ENCODE measurements at regions not wholly inside any gene's neighbourhood (a gene's known extent, or its start where the extent isn't known, plus 50 kb on each side); places are given as distances from the start of the nearest gene placed in this dataset.

- ChIA-PET CTCF (no interaction called here), POLR2A (ENCODE audit: unreplicated experiment) (no interaction called here)
- H3K4me1 ChIP-seq (replicated peaks; ENCODE audit: insufficient read depth) = no peaks in the 10 kb centered on the region
- H2AFZ ChIP-seq = no peak overlapping the region
- intact Hi-C loops (cut with micrococcal nuclease; ENCODE audit: unreplicated experiment) = no loop called here
- H3K9me3 ChIP-seq (ENCODE audit: insufficient read depth, low read depth) = no peaks in the 10 kb centered on the region
- no TSS peak for BruUV-seq (replicated peaks)
- no peak for DNase-seq
- no peaks in the 10 kb centered on the region for H3K79me2 ChIP-seq (ENCODE audit: low read depth)
- H3K9me2 ChIP-seq (ENCODE audit: insufficient read depth) = no peaks in the 10 kb centered on the region
- no peaks in the 10 kb centered on the region for H3K36me3 ChIP-seq (ENCODE audit: low read depth)
- H3K4me3 ChIP-seq = no peak overlapping the region
- TF ChIP-seq EZH2 (IDR thresholded peaks at IDR 0.05; ENCODE audit: low read depth) (no peak), CTCF (conservative IDR thresholded peaks at IDR 0.05) (no peak)
- H3K27me3 ChIP-seq (ENCODE audit: insufficient read depth, low read depth) = no peaks in the 10 kb centered on the region
- no peaks in the 10 kb centered on the region for H3F3A ChIP-seq (ENCODE audit: insufficient read depth, low read depth)
- no peak overlapping the region for H3K27ac ChIP-seq
- no peak overlapping the region for H3K4me2 ChIP-seq
- H4K20me1 ChIP-seq (ENCODE audit: insufficient read depth) = no peaks in the 10 kb centered on the region
Observed at GRCh38 chr12:88662961-88663360, 82.7 kb upstream of the KITLG start.

GRCh38 chr12:88662093-88662492 is 81.8 kb upstream of the KITLG start:
- no peak overlapping the region for H3K27ac ChIP-seq
- no peaks in the 10 kb centered on the region for H3K4me1 ChIP-seq (replicated peaks; ENCODE audit: insufficient read depth)
- intact Hi-C loops (cut with micrococcal nuclease; ENCODE audit: unreplicated experiment) = no loop called here
- ChIA-PET POLR2A (ENCODE audit: unreplicated experiment) (no interaction called here), CTCF (no interaction called here)
- H3F3A ChIP-seq (ENCODE audit: insufficient read depth, low read depth) = no peaks in the 10 kb centered on the region
- no peaks in the 10 kb centered on the region for H3K36me3 ChIP-seq (ENCODE audit: low read depth)
- H4K20me1 ChIP-seq (ENCODE audit: insufficient read depth) = no peaks in the 10 kb centered on the region
- H3K4me2 ChIP-seq = no peak overlapping the region
- no peaks in the 10 kb centered on the region for H3K9me2 ChIP-seq (ENCODE audit: insufficient read depth)
- H3K27me3 ChIP-seq (ENCODE audit: insufficient read depth, low read depth) = no peaks in the 10 kb centered on the region
- DNase-seq = no peak
- H3K9me3 ChIP-seq (ENCODE audit: insufficient read depth, low read depth) = no peaks in the 10 kb centered on the region
- BruUV-seq (replicated peaks) = no TSS peak
- no peak overlapping the region for H3K4me3 ChIP-seq
- H2AFZ ChIP-seq = no peak overlapping the region
- H3K79me2 ChIP-seq (ENCODE audit: low read depth) = no peaks in the 10 kb centered on the region
- TF ChIP-seq CTCF (conservative IDR thresholded peaks at IDR 0.05) (no peak), EZH2 (IDR thresholded peaks at IDR 0.05; ENCODE audit: low read depth) (no peak)

- TF ChIP-seq CTCF (conservative IDR thresholded peaks at IDR 0.05) = no peak
- no peak for TF ChIP-seq EZH2 (IDR thresholded peaks at IDR 0.05; ENCODE audit: low read depth)
- Histone ChIP-seq H3K4me3 (no peak overlapping the region), H3K27ac (no peak overlapping the region)
Observed at GRCh38 chr12:88658009-88658408, 77.7 kb upstream of the KITLG start.

More at GRCh38 chr12:88658009-88658408, 77.7 kb upstream of the KITLG start:
- CTCF ChIA-PET = interaction anchor here (0.6 to 0.7 kb wide), 2 partner anchors 20 to 359 kb away, joined by 3 read pairs; no protein-coding TSS in a partner anchor
- intact Hi-C loops (cut with micrococcal nuclease; ENCODE audit: unreplicated experiment) = no loop called here
- BruUV-seq (replicated peaks) = no TSS peak
- POLR2A ChIA-PET (ENCODE audit: unreplicated experiment) = interaction anchor here (0.6 kb wide), 2 partner anchors 104 to 332 kb away, joined by 6 to 7 read pairs; no protein-coding TSS in a partner anchor
- Histone ChIP-seq H3K79me2 (ENCODE audit: low read depth) (no peaks in the 10 kb centered on the region), H3K4me1 (replicated peaks; ENCODE audit: insufficient read depth) (no peaks in the 10 kb centered on the region), H3K9me3 (ENCODE audit: insufficient read depth, low read depth) (no peaks in the 10 kb centered on the region), H3K4me2 (no peak overlapping the region), H2AFZ (no peak overlapping the region), H3K36me3 (ENCODE audit: low read depth) (no peaks in the 10 kb centered on the region), H3K9me2 (ENCODE audit: insufficient read depth) (no peaks in the 10 kb centered on the region), H4K20me1 (ENCODE audit: insufficient read depth) (no peaks in the 10 kb centered on the region), H3K27me3 (ENCODE audit: insufficient read depth, low read depth) (no peaks in the 10 kb centered on the region), H3F3A (ENCODE audit: insufficient read depth, low read depth) (no peaks in the 10 kb centered on the region)
- peak; percentile 7 to 48 for DNase-seq
